ENCODE measurements at regions not wholly inside any gene's neighbourhood (a gene's known extent, or its start where the extent isn't known, plus 50 kb on each side); places are given as distances from the start of the nearest gene placed in this dataset.

DNA sequence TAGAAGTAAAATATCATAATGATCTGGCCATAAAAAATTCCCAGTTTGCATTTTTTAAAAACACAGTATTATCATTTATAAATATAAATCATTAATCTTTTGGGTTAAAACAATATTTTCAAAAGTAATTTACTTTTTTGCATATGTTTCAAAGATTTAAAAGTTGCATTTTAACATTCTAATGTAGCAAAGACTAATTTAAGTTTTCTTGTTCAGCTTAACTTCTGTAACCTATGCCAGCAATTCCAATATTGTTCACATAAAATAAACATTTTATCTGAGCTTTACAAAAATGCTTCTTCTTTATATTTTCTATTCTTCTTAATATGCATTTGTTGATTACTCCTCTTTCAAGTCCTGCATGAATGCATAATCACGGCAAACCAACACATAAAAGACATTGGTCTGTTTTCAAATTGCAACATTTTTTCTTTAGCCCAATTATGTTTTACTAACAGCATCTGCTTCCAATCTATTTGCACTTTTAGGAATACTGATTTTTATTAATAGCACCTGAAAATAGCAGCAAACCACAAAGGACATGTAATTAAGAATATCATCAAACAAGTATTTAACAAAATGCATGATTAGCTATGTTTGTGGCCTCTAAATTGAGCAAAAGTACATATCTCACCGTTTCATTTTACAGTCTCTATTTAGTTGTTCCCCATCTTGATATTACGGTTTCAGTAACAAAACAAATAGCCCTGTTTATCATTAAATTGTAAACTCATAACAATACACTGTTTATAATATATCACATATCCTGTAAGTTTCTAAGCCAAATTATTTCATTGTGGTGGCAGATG, 286.9 kb upstream of the NFE2L3 start:
- TF ChIP-seq EP300 (IDR thresholded peaks at IDR 0.05): no peak
- TF ChIP-seq, protein P1, sequence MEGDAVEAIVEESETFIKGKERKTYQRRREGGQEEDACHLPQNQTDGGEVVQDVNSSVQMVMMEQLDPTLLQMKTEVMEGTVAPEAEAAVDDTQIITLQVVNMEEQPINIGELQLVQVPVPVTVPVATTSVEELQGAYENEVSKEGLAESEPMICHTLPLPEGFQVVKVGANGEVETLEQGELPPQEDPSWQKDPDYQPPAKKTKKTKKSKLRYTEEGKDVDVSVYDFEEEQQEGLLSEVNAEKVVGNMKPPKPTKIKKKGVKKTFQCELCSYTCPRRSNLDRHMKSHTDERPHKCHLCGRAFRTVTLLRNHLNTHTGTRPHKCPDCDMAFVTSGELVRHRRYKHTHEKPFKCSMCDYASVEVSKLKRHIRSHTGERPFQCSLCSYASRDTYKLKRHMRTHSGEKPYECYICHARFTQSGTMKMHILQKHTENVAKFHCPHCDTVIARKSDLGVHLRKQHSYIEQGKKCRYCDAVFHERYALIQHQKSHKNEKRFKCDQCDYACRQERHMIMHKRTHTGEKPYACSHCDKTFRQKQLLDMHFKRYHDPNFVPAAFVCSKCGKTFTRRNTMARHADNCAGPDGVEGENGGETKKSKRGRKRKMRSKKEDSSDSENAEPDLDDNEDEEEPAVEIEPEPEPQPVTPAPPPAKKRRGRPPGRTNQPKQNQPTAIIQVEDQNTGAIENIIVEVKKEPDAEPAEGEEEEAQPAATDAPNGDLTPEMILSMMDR (IDR thresholded peaks at IDR 0.05): no peak
- no peak for TF ChIP-seq POLR2A (IDR thresholded peaks at IDR 0.05)
- no peak overlapping the region for H3K27ac ChIP-seq
- no peaks in the 10 kb centered on the region for H3K9me3 ChIP-seq
- peaks cover 11% of the 10 kb centered on the region for H3K27me3 ChIP-seq
- no peaks in the 10 kb centered on the region for H3K36me3 ChIP-seq
- H3K4me1 ChIP-seq (ENCODE audit: insufficient read depth): peaks cover 2% of the 10 kb centered on the region
- 28 to 37% (median 34%) methylated on average over 3 of the region's 3 CpGs for WGBS, 3 donors
- no peak overlapping the region for H3K4me3 ChIP-seq
- intact Hi-C loops (cut with DNase I): loop anchor here in 1 of 4 donors (10.0 kb wide), 1 partner anchor 1320 kb away; the partner anchor contains the start of gene HOXA11
- DNase-seq: no peak

DNA sequence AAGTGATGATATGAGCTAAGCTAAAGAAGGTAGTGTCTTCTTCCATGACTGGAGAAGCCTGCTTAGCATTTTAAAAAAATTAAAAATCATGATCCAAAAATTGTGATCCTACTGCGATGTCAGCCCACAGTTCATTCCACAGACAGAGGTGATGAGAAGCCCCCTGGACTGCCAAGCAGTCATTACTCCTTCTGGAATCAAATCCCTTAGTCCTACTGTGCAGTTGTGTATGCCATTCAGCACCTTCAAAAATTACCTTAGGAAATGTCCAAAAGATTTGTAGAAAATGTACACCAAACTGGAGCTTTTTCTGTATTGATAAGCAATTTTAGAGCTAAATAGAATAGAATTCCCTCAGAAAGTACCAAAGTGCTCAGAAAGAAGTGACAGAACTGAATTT, 283.5 kb upstream of the NFE2L3 start:
- Histone ChIP-seq H3K27ac (no peak overlapping the region), H3K4me1 (ENCODE audit: insufficient read depth) (no peaks in the 10 kb centered on the region), H3K36me3 (no peaks in the 10 kb centered on the region), H3K4me3 (no peak overlapping the region), H3K9me3 (no peaks in the 10 kb centered on the region), H3K27me3 (no peaks in the 10 kb centered on the region)
- WGBS, 3 donors: 90 to 96% (median 96%) methylated on average over 1 of the region's 1 CpG
- DNase-seq: no peak
- intact Hi-C loops (cut with DNase I): loop anchor here in 1 of 4 donors (10.0 kb wide), 1 partner anchor 1316 kb away; the partner anchor contains the start of gene HOXA11
- TF ChIP-seq, protein P1 (IDR thresholded peaks at IDR 0.05): no peak
- no peak for TF ChIP-seq EP300 (IDR thresholded peaks at IDR 0.05)
- TF ChIP-seq POLR2A (IDR thresholded peaks at IDR 0.05): no peak

DNA sequence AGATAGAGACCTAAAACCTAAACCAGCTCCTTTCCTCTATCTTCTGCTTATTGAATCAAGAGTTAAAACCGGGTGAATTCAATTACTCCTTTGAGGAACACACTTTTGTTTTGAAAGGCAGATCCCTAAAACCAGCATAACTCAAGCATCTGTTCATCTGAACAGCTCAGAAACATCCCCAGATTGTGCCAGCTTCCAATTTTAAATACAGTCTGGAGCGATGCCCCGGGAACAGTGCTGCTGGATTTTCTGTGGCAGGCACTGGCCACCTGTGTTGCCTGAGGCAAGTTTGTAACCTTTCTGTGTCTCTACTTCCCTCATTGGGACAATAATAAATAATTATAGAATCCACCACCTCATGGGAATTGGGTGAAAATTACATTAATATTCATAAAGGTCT, 281.4 kb upstream of the NFE2L3 start:
- no peaks in the 10 kb centered on the region for H3K9me3 ChIP-seq
- no peak overlapping the region for H3K27ac ChIP-seq
- no peak for TF ChIP-seq EP300 (IDR thresholded peaks at IDR 0.05)
- no peak for TF ChIP-seq POLR2A (IDR thresholded peaks at IDR 0.05)
- TF ChIP-seq, protein P1 (IDR thresholded peaks at IDR 0.05): no peak
- no peaks in the 10 kb centered on the region for H3K36me3 ChIP-seq
- no peaks in the 10 kb centered on the region for H3K27me3 ChIP-seq
- no peaks in the 10 kb centered on the region for H3K4me1 ChIP-seq (ENCODE audit: insufficient read depth)
- 75 to 83% (median 81%) methylated on average over 3 of the region's 3 CpGs for WGBS, 3 donors
- H3K4me3 ChIP-seq: no peak overlapping the region
- DNase-seq: no peak
- intact Hi-C loops (cut with DNase I): no loop called here

DNA sequence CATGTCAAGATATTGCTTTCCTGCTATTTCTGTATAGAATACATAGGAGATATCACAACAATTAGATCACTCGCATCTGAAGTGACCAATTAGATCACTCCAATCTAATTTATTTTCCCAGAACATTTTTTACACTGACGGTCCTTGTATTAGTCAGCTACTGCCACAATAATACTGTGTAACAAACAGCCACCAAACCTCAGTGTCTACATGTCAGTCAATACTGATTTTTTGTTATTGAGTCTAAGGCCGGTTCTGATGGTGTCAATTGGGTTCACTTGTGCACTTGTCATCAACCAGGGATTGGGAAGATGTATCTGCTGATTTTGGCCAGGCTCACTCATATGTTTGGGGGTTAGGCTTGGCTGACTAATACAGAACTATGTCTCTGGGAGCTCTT, 275.9 kb upstream of the NFE2L3 start:
- intact Hi-C loops (cut with DNase I): no loop called here
- Histone ChIP-seq H3K9me3 (no peaks in the 10 kb centered on the region), H3K4me3 (no peak overlapping the region), H3K27ac (no peak overlapping the region), H3K27me3 (no peaks in the 10 kb centered on the region), H3K36me3 (no peaks in the 10 kb centered on the region), H3K4me1 (ENCODE audit: insufficient read depth) (no peaks in the 10 kb centered on the region)
- TF ChIP-seq, protein P1 (IDR thresholded peaks at IDR 0.05): no peak
- TF ChIP-seq POLR2A (IDR thresholded peaks at IDR 0.05): no peak
- no peak for TF ChIP-seq EP300 (IDR thresholded peaks at IDR 0.05)
- DNase-seq: no peak
- WGBS, 3 donors: 84 to 88% (median 88%) methylated on average over 3 of the region's 3 CpGs
